HEK293 (cell line): ENCODE measurements at regions not wholly inside any gene's neighbourhood (a gene's known extent, or its start where the extent isn't known, plus 50 kb on each side); places are given as distances from the start of the nearest gene placed in this dataset.

Experiments
- CTCF ChIA-PET: fragments of 350-600 bp; formaldehyde crosslinking; extraction: SDS; loops from one replicate; lab custom pipeline; 2021; ENCODE audit warnings: antibody characterized with exemption; lab: Yijun Ruan, JAX
- POLR2A ChIA-PET: fragments of 300-600 bp; formaldehyde crosslinking; extraction: SDS; loops from one replicate; lab custom pipeline; 2020; ENCODE audit warnings: antibody characterized with exemption, inconsistent platforms; lab: Yijun Ruan, JAX
- H3K27ac ChIP-seq: fragments of 200-500 bp; sonication (Bioruptor generic); 2 replicates; pipeline ENCODE4 v1.5.1; 2014; ENCODE audit warnings: low read depth, low read length, control low read depth, inconsistent platforms; ENCODE audit errors: extremely low read depth
- H3K36me3 ChIP-seq, 2 experiments: fragments of 200-500 bp in 1 of 2; sonication (Bioruptor generic) in 1 of 2; 1 replicate in 1 of 2; 2 replicates in 1 of 2; pipeline ENCODE4 v1.5.1; 2014 to 2017; ENCODE audit warnings: inconsistent platforms in 2 of 2, low read length in 2 of 2; ENCODE audit not compliant: control insufficient read depth in 2 of 2, insufficient read depth in 1 of 2
- H3K4me1 ChIP-seq: fragments of 200-500 bp; sonication (Bioruptor generic); 2 replicates; pipeline ENCODE4 v1.5.1; 2014; ENCODE audit warnings: mild to moderate bottlenecking, low read length, inconsistent platforms; ENCODE audit not compliant: control insufficient read depth, insufficient read depth
- H3K4me3 ChIP-seq: 2 replicates; pipeline ENCODE4 v1.5.1; 2011; ENCODE audit warnings: low read depth, mild to moderate bottlenecking, control low read depth, low read length, moderate library complexity
- H3K9me3 ChIP-seq: fragments of 200-500 bp; sonication (Bioruptor generic); 2 replicates; pipeline ENCODE4 v1.5.1; 2014; ENCODE audit warnings: low read depth, low read length, inconsistent platforms; ENCODE audit not compliant: control insufficient read depth, insufficient read depth
- HOXD13 ChIP-seq: sonication (generic); formaldehyde crosslinking; IDR thresholded peaks from 2 replicates; pipeline ENCODE4 v1.8.0; 2022; ENCODE audit warnings: missing genetic modification reagents, borderline replicate concordance
- OSR2 ChIP-seq: fragments of 450-650 bp; formaldehyde crosslinking; IDR thresholded peaks from 2 replicates; pipeline ENCODE4 v1.5.1; 2016; ENCODE audit warnings: missing biosample characterization, missing genetic modification characterization
- REPIN1 ChIP-seq: fragments of 450-650 bp; formaldehyde crosslinking; IDR thresholded peaks from 2 replicates; pipeline ENCODE4 v1.5.1; 2017; ENCODE audit warnings: missing biosample characterization, missing genetic modification characterization, low read depth
- ZBTB48 ChIP-seq: fragments of 450-650 bp; formaldehyde crosslinking; IDR thresholded peaks from 2 replicates; pipeline ENCODE4 v1.5.1; 2016; ENCODE audit warnings: missing biosample characterization, missing genetic modification characterization
- ZIC2 ChIP-seq: fragments of 450-650 bp; formaldehyde crosslinking; IDR thresholded peaks from 2 replicates; pipeline ENCODE4 v1.5.1; 2016; ENCODE audit warnings: missing biosample characterization, missing genetic modification characterization
- ZNF146 ChIP-seq: fragments of 450-650 bp; formaldehyde crosslinking; IDR thresholded peaks from 2 replicates; pipeline ENCODE4 v1.5.1; 2016; ENCODE audit warnings: missing biosample characterization, missing genetic modification characterization
- ZNF19 ChIP-seq: fragments of 450-650 bp; formaldehyde crosslinking; IDR thresholded peaks from 2 replicates; pipeline ENCODE4; 2016; ENCODE audit warnings: missing biosample characterization, missing genetic modification characterization, low read depth
- ZNF521 ChIP-seq: fragments of 450-650 bp; formaldehyde crosslinking; IDR thresholded peaks from 2 replicates; pipeline ENCODE4 v1.5.1; 2017; ENCODE audit warnings: missing biosample characterization, mild to moderate bottlenecking, missing genetic modification characterization
- ZNF623 ChIP-seq: fragments of 450-650 bp; formaldehyde crosslinking; IDR thresholded peaks from 2 replicates; pipeline ENCODE4 v1.5.1; 2016; ENCODE audit warnings: missing biosample characterization, missing genetic modification characterization
- ZNF664 ChIP-seq: fragments of 450-650 bp; formaldehyde crosslinking; IDR thresholded peaks from 2 replicates; pipeline ENCODE4 v1.5.1; 2016; ENCODE audit warnings: missing biosample characterization, missing genetic modification characterization
- ZNF76 ChIP-seq: fragments of 450-650 bp; formaldehyde crosslinking; IDR thresholded peaks from 2 replicates; pipeline ENCODE4; 2016; ENCODE audit warnings: low read depth, missing biosample characterization, missing genetic modification characterization, borderline replicate concordance
- TF ChIP-seq, protein P1 (sequence below): fragments of 450-650 bp; formaldehyde crosslinking; conservative IDR thresholded peaks from 2 replicates; pipeline ENCODE4 v1.5.1; 2016; ENCODE audit warnings: low read depth, missing biosample characterization, missing genetic modification characterization
- TF ChIP-seq, protein P2 (sequence below): fragments of 450-650 bp; formaldehyde crosslinking; IDR thresholded peaks from 2 replicates; pipeline ENCODE4 v1.5.1; 2017; ENCODE audit warnings: missing biosample characterization, missing genetic modification characterization
- TF ChIP-seq, protein P3 (sequence below): fragments of 450-650 bp; formaldehyde crosslinking; IDR thresholded peaks from 2 replicates; pipeline ENCODE4 v1.5.1; 2016; ENCODE audit warnings: missing biosample characterization, missing genetic modification characterization, borderline replicate concordance

DNA sequence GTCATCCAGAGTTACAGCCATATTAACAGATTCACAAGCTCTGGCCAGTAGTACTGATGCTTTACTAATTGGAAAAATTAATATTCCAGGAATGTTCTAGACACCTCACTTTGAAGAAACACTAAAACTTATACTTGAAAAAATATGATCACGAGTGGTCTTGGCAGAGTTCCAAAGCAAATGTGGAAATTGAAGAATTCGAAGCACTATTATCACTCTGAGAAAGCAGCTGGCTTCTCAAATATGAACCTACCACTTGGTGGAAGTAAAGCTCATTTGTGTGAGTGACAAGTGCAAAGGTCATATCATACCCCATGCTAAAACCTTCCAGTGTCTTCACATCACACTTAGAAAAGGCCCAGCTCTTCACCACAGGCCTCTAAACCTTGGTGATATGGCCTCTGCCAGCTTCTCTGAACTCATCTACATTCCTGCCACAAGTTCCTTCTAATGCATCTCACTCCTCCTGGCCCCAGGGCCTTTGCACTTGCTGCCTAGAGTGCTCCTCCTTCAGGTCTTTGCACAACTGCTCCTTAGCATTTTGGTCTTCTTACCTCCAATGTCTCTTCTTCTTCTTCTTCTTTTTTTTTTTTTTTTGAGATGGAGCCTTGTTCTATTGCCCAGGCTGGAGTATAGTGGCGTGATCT lies 175.7 kb upstream of the SMIM23 start:
- no peaks in the 10 kb centered on the region for H3K4me1 ChIP-seq
- H3K27ac ChIP-seq = no peak overlapping the region
- CTCF ChIA-PET = interaction anchor here (0.6 to 1.7 kb wide), 4 partner anchors 14 to 511 kb away, joined by 3 to 5 read pairs (median 4); partner anchors contain the start of gene FGF18
- H3K9me3 ChIP-seq = no peaks in the 10 kb centered on the region; the same call in 1 of the 2 replicates
- no peak overlapping the region for H3K4me3 ChIP-seq
- POLR2A ChIA-PET = no interaction called here
- no peaks in the 10 kb centered on the region for H3K36me3 ChIP-seq
- TF ChIP-seq ZIC2 (no peak), ZBTB48 (no peak), ZNF146 (tag by site-specific recombination) (no peak), ZNF623 (tag by site-specific recombination) (peak; percentile 77), ZNF664 (no peak), ZNF76 (tag by site-specific recombination) (no peak)
- TF ChIP-seq, protein P1, sequence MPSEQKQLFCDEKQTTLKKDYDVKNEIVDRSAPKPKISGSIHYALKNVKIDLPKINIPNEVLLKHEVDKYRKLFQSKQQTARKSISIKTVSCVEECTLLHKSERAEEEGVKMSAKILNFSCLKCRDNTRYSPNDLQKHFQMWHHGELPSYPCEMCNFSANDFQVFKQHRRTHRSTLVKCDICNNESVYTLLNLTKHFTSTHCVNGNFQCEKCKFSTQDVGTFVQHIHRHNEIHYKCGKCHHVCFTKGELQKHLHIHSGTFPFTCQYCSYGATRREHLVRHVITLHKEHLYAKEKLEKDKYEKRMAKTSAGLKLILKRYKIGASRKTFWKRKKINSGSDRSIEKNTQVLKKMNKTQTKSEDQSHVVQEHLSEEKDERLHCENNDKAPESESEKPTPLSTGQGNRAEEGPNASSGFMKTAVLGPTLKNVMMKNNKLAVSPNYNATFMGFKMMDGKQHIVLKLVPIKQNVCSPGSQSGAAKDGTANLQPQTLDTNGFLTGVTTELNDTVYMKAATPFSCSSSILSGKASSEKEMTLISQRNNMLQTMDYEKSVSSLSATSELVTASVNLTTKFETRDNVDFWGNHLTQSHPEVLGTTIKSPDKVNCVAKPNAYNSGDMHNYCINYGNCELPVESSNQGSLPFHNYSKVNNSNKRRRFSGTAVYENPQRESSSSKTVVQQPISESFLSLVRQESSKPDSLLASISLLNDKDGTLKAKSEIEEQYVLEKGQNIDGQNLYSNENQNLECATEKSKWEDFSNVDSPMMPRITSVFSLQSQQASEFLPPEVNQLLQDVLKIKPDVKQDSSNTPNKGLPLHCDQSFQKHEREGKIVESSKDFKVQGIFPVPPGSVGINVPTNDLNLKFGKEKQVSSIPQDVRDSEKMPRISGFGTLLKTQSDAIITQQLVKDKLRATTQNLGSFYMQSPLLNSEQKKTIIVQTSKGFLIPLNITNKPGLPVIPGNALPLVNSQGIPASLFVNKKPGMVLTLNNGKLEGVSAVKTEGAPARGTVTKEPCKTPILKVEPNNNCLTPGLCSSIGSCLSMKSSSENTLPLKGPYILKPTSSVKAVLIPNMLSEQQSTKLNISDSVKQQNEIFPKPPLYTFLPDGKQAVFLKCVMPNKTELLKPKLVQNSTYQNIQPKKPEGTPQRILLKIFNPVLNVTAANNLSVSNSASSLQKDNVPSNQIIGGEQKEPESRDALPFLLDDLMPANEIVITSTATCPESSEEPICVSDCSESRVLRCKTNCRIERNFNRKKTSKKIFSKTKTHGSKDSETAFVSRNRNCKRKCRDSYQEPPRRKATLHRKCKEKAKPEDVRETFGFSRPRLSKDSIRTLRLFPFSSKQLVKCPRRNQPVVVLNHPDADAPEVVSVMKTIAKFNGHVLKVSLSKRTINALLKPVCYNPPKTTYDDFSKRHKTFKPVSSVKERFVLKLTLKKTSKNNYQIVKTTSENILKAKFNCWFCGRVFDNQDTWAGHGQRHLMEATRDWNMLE (tag by site-specific recombination) = no peak

DNA sequence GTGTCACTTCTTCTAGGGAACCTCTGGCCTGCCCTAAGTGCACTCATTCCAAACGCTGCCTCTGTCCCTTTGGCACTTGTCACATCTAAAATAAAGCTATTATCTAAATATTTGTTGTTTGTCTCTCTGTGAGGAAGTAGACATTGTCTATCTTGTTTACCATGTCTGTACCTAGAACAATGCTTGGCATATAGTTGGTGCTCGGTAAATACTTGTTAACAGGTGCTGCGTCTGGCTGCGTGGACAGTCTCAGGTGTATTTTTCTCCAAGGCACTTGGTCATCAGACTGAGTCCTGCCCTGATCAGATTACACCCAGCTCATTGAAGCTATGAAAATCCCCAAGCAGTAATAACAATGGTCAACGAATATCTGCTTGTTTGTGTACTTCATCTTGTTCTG lies 174.9 kb upstream of the SMIM23 start:
- H3K4me1 ChIP-seq = no peaks in the 10 kb centered on the region
- no peaks in the 10 kb centered on the region; the same call in 1 of the 2 replicates for H3K9me3 ChIP-seq
- H3K36me3 ChIP-seq = no peaks in the 10 kb centered on the region
- H3K27ac ChIP-seq = no peak overlapping the region
- no peak overlapping the region for H3K4me3 ChIP-seq
- POLR2A ChIA-PET = no interaction called here
- CTCF ChIA-PET = interaction anchor here (1.2 to 1.7 kb wide), 3 partner anchors 15 to 192 kb away, joined by 4 read pairs; partner anchors contain the start of gene FGF18
- TF ChIP-seq ZNF19 (tag by site-specific recombination) (no peak), OSR2 (tag by site-specific recombination) (no peak), HOXD13 (CRISPR knock-in tag) (no peak), ZNF521 (tag by site-specific recombination) (no peak), REPIN1 (no peak)
- TF ChIP-seq, protein P2, sequence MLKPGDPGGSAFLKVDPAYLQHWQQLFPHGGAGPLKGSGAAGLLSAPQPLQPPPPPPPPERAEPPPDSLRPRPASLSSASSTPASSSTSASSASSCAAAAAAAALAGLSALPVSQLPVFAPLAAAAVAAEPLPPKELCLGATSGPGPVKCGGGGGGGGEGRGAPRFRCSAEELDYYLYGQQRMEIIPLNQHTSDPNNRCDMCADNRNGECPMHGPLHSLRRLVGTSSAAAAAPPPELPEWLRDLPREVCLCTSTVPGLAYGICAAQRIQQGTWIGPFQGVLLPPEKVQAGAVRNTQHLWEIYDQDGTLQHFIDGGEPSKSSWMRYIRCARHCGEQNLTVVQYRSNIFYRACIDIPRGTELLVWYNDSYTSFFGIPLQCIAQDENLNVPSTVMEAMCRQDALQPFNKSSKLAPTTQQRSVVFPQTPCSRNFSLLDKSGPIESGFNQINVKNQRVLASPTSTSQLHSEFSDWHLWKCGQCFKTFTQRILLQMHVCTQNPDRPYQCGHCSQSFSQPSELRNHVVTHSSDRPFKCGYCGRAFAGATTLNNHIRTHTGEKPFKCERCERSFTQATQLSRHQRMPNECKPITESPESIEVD (tag by site-specific recombination) = no peak

DNA sequence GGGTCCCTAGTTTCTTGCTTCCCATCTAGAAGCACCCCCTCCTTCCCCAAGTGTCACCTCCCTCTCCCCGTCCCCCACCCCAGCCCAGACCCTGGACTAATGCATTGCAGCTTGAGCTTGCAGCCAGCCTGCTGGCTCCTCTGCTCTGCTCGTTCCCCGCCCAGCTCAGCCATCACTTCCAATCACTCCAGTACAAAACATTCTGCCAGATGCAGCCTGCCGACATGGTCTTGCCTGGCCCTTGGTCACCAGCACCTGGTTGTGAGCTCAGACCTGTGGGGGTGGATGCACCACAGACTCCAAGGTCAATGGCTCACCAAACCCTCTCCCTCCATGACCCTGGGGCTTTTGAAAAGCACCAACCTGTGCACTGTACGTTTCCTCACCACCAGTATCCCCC lies 172.9 kb upstream of the SMIM23 start:
- Histone ChIP-seq H3K36me3 (no peaks in the 10 kb centered on the region), H3K4me3 (no peak overlapping the region), H3K4me1 (no peaks in the 10 kb centered on the region), H3K9me3 (no peaks in the 10 kb centered on the region; the same call in 1 of the 2 replicates), H3K27ac (no peak overlapping the region)
- TF ChIP-seq, protein P3, sequence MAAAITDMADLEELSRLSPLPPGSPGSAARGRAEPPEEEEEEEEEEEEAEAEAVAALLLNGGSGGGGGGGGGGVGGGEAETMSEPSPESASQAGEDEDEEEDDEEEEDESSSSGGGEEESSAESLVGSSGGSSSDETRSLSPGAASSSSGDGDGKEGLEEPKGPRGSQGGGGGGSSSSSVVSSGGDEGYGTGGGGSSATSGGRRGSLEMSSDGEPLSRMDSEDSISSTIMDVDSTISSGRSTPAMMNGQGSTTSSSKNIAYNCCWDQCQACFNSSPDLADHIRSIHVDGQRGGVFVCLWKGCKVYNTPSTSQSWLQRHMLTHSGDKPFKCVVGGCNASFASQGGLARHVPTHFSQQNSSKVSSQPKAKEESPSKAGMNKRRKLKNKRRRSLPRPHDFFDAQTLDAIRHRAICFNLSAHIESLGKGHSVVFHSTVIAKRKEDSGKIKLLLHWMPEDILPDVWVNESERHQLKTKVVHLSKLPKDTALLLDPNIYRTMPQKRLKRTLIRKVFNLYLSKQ (tag by site-specific recombination) = no peak
- POLR2A ChIA-PET = no interaction called here
- CTCF ChIA-PET = interaction anchor here (0.7 to 1.1 kb wide), 2 partner anchors 11 to 299 kb away, joined by 3 read pairs; no protein-coding TSS in a partner anchor
